Nephron (organoid): ENCODE measurements at regions not wholly inside any gene's neighbourhood (a gene's known extent, or its start where the extent isn't known, plus 50 kb on each side); places are given as distances from the start of the nearest gene placed in this dataset.
"Not testable (repeated sequence)": the region's sequence is repeated elsewhere in the genome, so short reads cannot be mapped to it uniquely, and the experiment has no call there.

ENCODE experiments used
- H3K27ac Mint-ChIP-seq, 3 experiments: 2 replicates each; pipeline ENCODE4 v1.8.0; 2020; ENCODE audit warnings: mixed read lengths in 3 of 3, mild to moderate bottlenecking in 2 of 3, moderate library complexity in 1 of 3
- H3K27me3 Mint-ChIP-seq: 2 replicates; pipeline ENCODE4 v1.8.0; 2021; ENCODE audit warnings: low read depth, mild to moderate bottlenecking, moderate library complexity, mixed read lengths
- H3K36me3 Mint-ChIP-seq: 2 replicates; pipeline ENCODE4 v1.8.0; 2020; ENCODE audit warnings: low read depth, mixed read lengths
- H3K4me1 Mint-ChIP-seq: 2 replicates; pipeline ENCODE4 v1.8.0; 2020; ENCODE audit warnings: mixed read lengths
- H3K4me3 Mint-ChIP-seq, 3 experiments: 2 replicates each; pipeline ENCODE4 v1.8.0; 2020; ENCODE audit warnings: mild to moderate bottlenecking in 3 of 3, mixed read lengths in 3 of 3, moderate library complexity in 2 of 3
- H3K9me3 Mint-ChIP-seq: 2 replicates; pipeline ENCODE4 v1.8.0; 2020; ENCODE audit warnings: mixed read lengths
- TF ChIP-seq, protein P1 (sequence below), 3 experiments: fragments of 200-600 bp; sonication (generic); IDR thresholded peaks; one replicate each; pipeline ENCODE4 v1.5.0; 2021; ENCODE audit warnings: antibody characterized with exemption in 3 of 3; ENCODE audit not compliant: unreplicated experiment in 3 of 3

DNA sequence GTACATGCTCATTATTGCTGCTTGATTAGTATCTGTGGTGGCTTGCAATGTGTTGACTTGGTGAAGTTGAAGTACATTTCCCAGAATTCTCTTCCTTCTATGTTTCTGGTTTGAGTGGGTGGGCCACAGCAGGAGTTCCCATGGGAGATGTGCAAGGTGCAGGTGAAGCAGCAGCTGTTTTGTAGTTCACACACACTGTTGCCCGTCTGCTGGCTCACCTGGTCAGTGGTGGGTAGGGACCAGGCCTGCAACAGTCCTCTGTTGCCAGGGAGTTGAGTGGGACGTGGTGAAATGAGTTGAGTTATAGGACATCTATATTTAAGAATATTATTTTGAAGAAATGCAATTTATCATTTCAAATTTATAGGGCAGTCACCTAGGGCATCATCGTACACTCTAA lies 417.4 kb downstream of the TMEM135 start:
- Mint-ChIP-seq H3K36me3 (no peaks in the 10 kb centered on the region), H3K27me3 (no peaks in the 10 kb centered on the region), H3K27ac (peak overlapping the region in 1 of 3 experiments; percentile 33), H3K9me3 (no peaks in the 10 kb centered on the region), H3K4me3 (no peak overlapping the region), H3K4me1 (peaks cover 30% of the 10 kb centered on the region)
- TF ChIP-seq, protein P1, sequence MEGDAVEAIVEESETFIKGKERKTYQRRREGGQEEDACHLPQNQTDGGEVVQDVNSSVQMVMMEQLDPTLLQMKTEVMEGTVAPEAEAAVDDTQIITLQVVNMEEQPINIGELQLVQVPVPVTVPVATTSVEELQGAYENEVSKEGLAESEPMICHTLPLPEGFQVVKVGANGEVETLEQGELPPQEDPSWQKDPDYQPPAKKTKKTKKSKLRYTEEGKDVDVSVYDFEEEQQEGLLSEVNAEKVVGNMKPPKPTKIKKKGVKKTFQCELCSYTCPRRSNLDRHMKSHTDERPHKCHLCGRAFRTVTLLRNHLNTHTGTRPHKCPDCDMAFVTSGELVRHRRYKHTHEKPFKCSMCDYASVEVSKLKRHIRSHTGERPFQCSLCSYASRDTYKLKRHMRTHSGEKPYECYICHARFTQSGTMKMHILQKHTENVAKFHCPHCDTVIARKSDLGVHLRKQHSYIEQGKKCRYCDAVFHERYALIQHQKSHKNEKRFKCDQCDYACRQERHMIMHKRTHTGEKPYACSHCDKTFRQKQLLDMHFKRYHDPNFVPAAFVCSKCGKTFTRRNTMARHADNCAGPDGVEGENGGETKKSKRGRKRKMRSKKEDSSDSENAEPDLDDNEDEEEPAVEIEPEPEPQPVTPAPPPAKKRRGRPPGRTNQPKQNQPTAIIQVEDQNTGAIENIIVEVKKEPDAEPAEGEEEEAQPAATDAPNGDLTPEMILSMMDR (IDR thresholded peaks at IDR 0.05; ENCODE audit: unreplicated experiment in 3 of 3) = no peak

DNA sequence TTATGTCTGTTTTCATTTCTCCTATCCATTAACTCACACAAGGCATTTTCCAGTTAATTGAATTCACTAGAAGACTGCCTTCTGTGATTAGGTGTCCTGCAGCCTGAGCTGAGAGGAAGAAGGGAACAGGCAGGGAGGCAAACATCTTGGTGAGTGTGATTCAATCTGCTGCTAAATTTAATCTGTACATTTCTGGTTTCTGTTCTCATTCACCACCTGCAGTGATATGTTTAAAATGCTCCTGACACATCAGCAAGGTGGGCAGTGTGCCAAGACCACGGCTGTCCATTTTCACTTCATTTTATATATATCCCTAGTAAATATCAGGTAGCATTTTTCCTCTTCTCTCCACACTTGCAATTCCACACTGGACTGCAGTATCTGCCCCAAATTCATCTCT lies 416.5 kb downstream of the TMEM135 start:
- H3K27ac Mint-ChIP-seq = peak overlapping the region; percentile 6 to 70 (median 61)
- H3K4me1 Mint-ChIP-seq = peaks cover 30% of the 10 kb centered on the region
- TF ChIP-seq, protein P1 (IDR thresholded peaks at IDR 0.05; ENCODE audit: unreplicated experiment in 3 of 3) = no peak
- H3K27me3 Mint-ChIP-seq = no peaks in the 10 kb centered on the region
- H3K4me3 Mint-ChIP-seq = no peak overlapping the region
- H3K9me3 Mint-ChIP-seq = no peaks in the 10 kb centered on the region
- H3K36me3 Mint-ChIP-seq = no peaks in the 10 kb centered on the region

DNA sequence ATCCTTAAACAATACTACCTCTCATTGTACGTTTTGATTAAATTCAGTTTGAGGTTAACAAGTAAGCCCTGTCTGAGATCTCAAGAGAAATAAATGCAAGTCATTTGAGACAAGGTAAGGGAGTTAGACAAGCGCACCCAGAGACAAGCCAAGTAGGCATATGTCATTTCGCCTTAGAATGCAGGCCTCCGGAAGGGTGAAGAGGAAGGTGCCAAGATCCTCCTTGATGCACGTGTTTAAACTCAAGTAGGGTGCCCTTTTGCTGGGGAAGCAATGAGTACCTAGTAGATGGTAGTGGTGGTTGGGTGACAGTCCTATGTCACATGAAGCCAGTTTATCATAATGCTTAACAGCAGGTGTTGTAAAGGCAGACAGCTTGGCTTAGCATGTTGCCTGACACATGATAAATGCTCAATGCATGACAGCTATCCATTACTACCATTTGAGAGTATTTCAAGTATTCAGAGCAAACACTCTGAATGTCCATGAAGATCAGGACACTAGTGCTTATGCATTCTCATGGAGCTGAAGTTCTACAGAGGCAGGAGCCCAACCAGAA lies 415.9 kb downstream of the TMEM135 start:
- H3K4me1 Mint-ChIP-seq = peaks cover 30% of the 10 kb centered on the region
- H3K36me3 Mint-ChIP-seq = no peaks in the 10 kb centered on the region
- peak overlapping the region; percentile 64 to 78 (median 70) for H3K27ac Mint-ChIP-seq
- H3K9me3 Mint-ChIP-seq = no peaks in the 10 kb centered on the region
- no peak overlapping the region for H3K4me3 Mint-ChIP-seq
- TF ChIP-seq, protein P1 (IDR thresholded peaks at IDR 0.05; ENCODE audit: unreplicated experiment in 3 of 3) = no peak
- no peaks in the 10 kb centered on the region for H3K27me3 Mint-ChIP-seq

DNA sequence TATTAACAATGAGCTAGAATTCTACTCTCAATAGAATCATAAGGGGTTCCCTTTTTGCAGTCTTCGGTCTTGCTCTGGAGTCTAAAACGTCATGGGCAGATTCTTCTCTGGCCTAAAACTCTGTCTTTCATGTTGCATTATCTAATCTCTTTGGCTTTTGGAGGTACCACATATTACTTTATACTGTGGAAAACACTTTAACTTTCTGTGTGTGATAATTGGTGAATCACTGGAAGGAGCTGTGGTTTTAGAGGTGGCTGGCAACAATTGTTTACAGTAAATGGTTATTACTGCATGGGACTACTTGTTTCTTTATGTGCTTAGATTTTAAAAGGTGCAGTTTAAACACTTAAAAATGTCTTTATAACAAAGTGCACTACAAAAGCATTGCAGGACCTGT lies 414.3 kb downstream of the TMEM135 start:
- H3K36me3 Mint-ChIP-seq, H3K4me3 Mint-ChIP-seq, H3K27me3 Mint-ChIP-seq, H3K9me3 Mint-ChIP-seq: not testable (repeated sequence)
- Mint-ChIP-seq H3K4me1 (peaks cover 30% of the 10 kb centered on the region), H3K27ac (peak overlapping the region; percentile 78 to 87 (median 84))

DNA sequence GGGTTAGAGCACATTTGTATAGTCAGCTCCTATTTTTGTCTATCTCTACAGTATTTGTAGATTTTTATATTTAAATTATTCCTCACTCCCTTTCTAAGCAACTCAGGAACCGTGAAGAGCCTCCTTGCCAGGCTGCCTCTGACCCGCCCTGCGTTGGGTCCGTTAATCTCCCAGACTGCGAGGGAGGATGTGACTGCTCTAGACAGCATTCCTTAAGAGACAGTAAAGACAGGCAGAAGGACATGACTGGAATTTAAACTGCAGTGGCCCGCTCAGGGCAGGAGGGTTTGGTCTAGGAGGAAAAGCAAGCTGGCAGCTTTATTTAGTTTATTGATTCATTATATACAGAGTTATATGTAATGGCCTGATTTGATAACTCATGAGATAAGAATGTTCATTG lies 413.7 kb downstream of the TMEM135 start:
- TF ChIP-seq, protein P1 (IDR thresholded peaks at IDR 0.05; ENCODE audit: unreplicated experiment in 3 of 3) = no peak
- Mint-ChIP-seq H3K9me3 (no peaks in the 10 kb centered on the region), H3K4me3 (no peak overlapping the region), H3K36me3 (no peaks in the 10 kb centered on the region), H3K27me3 (no peaks in the 10 kb centered on the region), H3K4me1 (peaks cover 30% of the 10 kb centered on the region), H3K27ac (peak overlapping the region; percentile 78 to 87 (median 84))

DNA sequence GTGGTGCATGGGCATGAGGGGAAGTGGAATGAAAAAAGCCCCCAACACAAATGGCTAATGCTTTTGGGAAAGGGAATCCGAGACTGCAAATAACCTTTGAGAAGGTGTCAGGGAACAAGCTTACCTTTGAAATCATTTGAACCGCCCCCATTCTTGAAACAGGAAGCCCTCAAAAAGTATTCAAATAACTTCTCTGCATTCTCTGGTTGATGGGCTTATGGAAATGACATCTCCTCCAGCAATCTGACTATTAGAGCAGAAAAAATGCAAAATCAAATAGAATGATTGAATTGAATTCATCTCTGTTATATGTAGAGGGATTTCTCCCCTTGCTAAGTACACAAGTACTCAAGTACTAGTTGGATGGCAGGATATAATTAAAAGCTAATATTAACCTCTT lies 409.9 kb downstream of the TMEM135 start:
- Mint-ChIP-seq H3K9me3 (no peaks in the 10 kb centered on the region), H3K4me1 (peaks cover 14% of the 10 kb centered on the region), H3K4me3 (no peak overlapping the region), H3K36me3 (no peaks in the 10 kb centered on the region), H3K27ac (no peak overlapping the region), H3K27me3 (no peaks in the 10 kb centered on the region)
- TF ChIP-seq, protein P1 (IDR thresholded peaks at IDR 0.05; ENCODE audit: unreplicated experiment in 3 of 3) = no peak
